ENCODE measurements at regions not wholly inside any gene's neighbourhood (a gene's known extent, or its start where the extent isn't known, plus 50 kb on each side); places are given as distances from the start of the nearest gene placed in this dataset.
A peak's percentile ranks its signal among the peaks of the same experiment; 100 is the strongest.
"Not testable (repeated sequence)": the region's sequence is repeated elsewhere in the genome, so short reads cannot be mapped to it uniquely, and the experiment has no call there.

DNA sequence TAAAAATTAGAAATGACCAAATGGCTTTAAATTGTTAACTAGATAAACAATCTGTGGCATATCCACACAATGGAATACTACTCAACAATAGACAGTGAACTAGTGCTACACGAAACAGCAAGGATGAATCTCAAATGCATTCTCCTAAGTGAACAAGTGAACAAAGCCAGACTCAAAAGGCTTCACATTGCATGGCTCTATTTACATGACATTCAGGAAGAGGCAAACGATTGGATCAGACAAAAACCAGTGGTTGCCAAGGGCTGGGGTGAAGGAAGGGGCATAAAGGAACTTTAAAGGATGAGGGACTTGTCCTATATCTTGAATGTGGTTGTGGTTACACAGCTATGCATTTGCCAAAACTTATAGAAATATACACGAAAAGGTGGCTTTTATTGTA is 184.3 kb downstream of the RPIA start:
- no peak for TF ChIP-seq CTCF (IDR thresholded peaks at IDR 0.05; ENCODE audit: borderline replicate concordance, control extremely low read depth, extremely low read depth, insufficient read depth, missing control alignments)
- in situ Hi-C loops (cut with MboI; ENCODE audit: low sequenced_read_pairs, unreplicated experiment): loop anchor here (25.0 kb wide), 1 partner anchor 288 kb away; no protein-coding TSS in a partner anchor
- no peak for DNase-seq (ENCODE audit: low spot score)

GRCh38 chr2:88880441-88880953 is 189.0 kb downstream of the RPIA start:
- TF ChIP-seq CTCF (IDR thresholded peaks at IDR 0.05; ENCODE audit: borderline replicate concordance, control extremely low read depth, extremely low read depth, insufficient read depth, missing control alignments): peak; percentile 43
- DNase-seq (ENCODE audit: low spot score): no peak
- in situ Hi-C loops (cut with MboI; ENCODE audit: low sequenced_read_pairs, unreplicated experiment): loop anchor here (25.0 kb wide), 1 partner anchor 293 kb away; no protein-coding TSS in a partner anchor

DNA sequence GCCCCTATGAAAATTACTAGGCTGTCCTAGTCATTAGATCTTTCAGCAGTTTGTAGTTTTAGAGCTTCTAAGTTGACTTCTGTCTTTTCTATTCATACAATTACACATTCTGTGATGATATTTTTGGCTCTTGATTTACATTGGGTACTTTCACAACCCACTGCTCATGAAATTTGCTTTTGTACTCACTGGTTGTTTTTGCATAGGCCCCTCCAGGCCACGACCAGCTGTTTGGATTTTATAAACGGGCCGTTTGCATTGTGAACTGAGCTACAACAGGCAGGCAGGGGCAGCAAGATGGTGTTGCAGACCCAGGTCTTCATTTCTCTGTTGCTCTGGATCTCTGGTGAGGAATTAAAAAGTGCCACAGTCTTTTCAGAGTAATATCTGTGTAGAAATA is 193.8 kb downstream of the RPIA start:
- in situ Hi-C loops (cut with MboI; ENCODE audit: low sequenced_read_pairs, unreplicated experiment): loop anchor here (25.0 kb wide), 1 partner anchor 298 kb away; no protein-coding TSS in a partner anchor
- peak; percentile 10 for DNase-seq (ENCODE audit: low spot score)
- no peak for TF ChIP-seq CTCF (IDR thresholded peaks at IDR 0.05; ENCODE audit: borderline replicate concordance, control extremely low read depth, extremely low read depth, insufficient read depth, missing control alignments)

- in situ Hi-C loops (cut with MboI; ENCODE audit: low sequenced_read_pairs, unreplicated experiment): loop anchor here (25.0 kb wide), 1 partner anchor 299 kb away; no protein-coding TSS in a partner anchor
- no peak for TF ChIP-seq CTCF (IDR thresholded peaks at IDR 0.05; ENCODE audit: borderline replicate concordance, control extremely low read depth, extremely low read depth, insufficient read depth, missing control alignments)
Observed at GRCh38 chr2:88885679-88886416, 194.4 kb downstream of the RPIA start.

GRCh38 chr2:88887466-88887865 is 196.0 kb downstream of the RPIA start:
- DNase-seq (ENCODE audit: low spot score): not testable (repeated sequence)
- in situ Hi-C loops (cut with MboI; ENCODE audit: low sequenced_read_pairs, unreplicated experiment): loop anchor here (25.0 kb wide), 1 partner anchor 300 kb away; no protein-coding TSS in a partner anchor

More at GRCh38 chr2:88885679-88886416, 194.4 kb downstream of the RPIA start:
- DNase-seq (ENCODE audit: low spot score): no peak

DNA sequence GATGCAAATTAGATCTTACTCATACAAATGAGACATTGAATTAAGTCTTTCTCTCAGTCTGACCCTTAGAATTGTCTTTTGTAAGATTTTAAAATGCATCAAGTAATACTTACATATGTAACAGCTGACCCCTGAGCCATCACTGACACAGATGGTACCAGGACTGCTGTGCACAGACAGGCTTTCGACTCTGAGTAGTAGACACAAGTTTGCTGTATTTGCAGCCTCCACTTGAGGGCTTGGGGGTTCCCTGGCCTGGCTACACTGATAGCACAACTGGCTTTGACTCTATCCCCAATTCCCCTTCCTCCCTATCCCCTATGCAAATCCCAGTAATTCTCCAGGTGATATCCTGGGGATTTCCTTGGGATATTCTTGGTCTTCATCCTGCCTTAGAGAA is 200.7 kb downstream of the RPIA start:
- TF ChIP-seq CTCF (IDR thresholded peaks at IDR 0.05; ENCODE audit: borderline replicate concordance, control extremely low read depth, extremely low read depth, insufficient read depth, missing control alignments): no peak
- in situ Hi-C loops (cut with MboI; ENCODE audit: low sequenced_read_pairs, unreplicated experiment): loop anchor here (25.0 kb wide), 1 partner anchor 305 kb away; no protein-coding TSS in a partner anchor
- no peak for DNase-seq (ENCODE audit: low spot score)

DNA sequence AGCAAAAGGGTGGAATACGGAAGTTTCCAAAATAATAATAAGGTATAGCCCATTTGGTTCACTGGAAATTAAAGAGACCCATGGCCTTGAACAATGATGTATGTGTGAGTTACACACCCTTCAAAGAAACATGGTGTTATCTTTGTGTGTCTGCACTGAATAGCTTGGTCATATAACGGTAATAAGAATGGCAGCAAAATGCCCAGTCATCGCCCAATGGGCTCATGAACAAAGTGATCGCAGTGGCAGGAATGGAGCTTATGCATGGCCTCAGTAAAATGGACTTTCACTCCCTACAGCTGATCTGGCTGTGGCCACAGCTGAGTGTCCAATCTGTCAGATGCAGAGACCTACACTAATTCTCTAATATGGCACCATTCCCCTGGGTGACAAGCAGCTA is 201.3 kb downstream of the RPIA start:
- in situ Hi-C loops (cut with MboI; ENCODE audit: low sequenced_read_pairs, unreplicated experiment): loop anchor here (25.0 kb wide), 1 partner anchor 305 kb away; no protein-coding TSS in a partner anchor
- TF ChIP-seq CTCF (IDR thresholded peaks at IDR 0.05; ENCODE audit: borderline replicate concordance, control extremely low read depth, extremely low read depth, insufficient read depth, missing control alignments): no peak
- DNase-seq (ENCODE audit: low spot score): no peak

Data from GM13976 (cell line).